Panc1 (cell line): ENCODE measurements at regions not wholly inside any gene's neighbourhood (a gene's known extent, or its start where the extent isn't known, plus 50 kb on each side); places are given as distances from the start of the nearest gene placed in this dataset.

Source experiments
- ATAC-seq: fragments of 200-7000 bp; cut with Tn5 transposase; 2 replicates; pipeline ENCODE4 v1.9.1; 2020; ENCODE audit warnings: mild to moderate bottlenecking, moderate library complexity
- BruUV-seq: library from RNA; stranded (reverse); fragments of 400-500 nt; replicated peaks from 2 replicates; lab custom pipeline; 2021; lab: Mats Ljungman, UMichigan
- CTCF ChIA-PET: fragments of 300-600 bp; sonication (Branson Sonifier 250); formaldehyde crosslinking; loops from one replicate; lab custom pipeline; 2022; ENCODE audit warnings: antibody characterized with exemption; lab: Charles Lee
- POLR2A ChIA-PET: fragments of 300-600 bp; sonication (Branson Sonifier 250); formaldehyde crosslinking; loops from one replicate; lab custom pipeline; 2022; ENCODE audit warnings: antibody characterized with exemption; lab: Charles Lee
- DNase-seq: peaks from one replicate; pipeline ENCODE4 v3.0.0-alpha.2; 2010; ENCODE audit warnings: low read depth, low spot score
- H3K27ac ChIP-seq: 2 replicates; pipeline ENCODE4 v1.5.1; 2011; ENCODE audit warnings: mild to moderate bottlenecking, low read length, inconsistent platforms
- H3K27me3 ChIP-seq: fragments of 200-500 bp; sonication (Bioruptor generic); 2 replicates; pipeline ENCODE4 v1.6.0; 2014; ENCODE audit warnings: low read length, inconsistent platforms; ENCODE audit not compliant: control insufficient read depth, insufficient read depth
- H3K36me3 ChIP-seq: fragments of 200-500 bp; sonication (Bioruptor generic); 2 replicates; pipeline ENCODE4 v1.5.1; 2014; ENCODE audit warnings: inconsistent platforms, mild to moderate bottlenecking, low read length, moderate library complexity; ENCODE audit not compliant: control insufficient read depth, insufficient read depth
- H3K4me1 ChIP-seq: 2 replicates; pipeline ENCODE4 v1.5.1; 2011; ENCODE audit warnings: inconsistent platforms, mild to moderate bottlenecking, low read length, moderate library complexity; ENCODE audit not compliant: control insufficient read depth, insufficient read depth
- H3K4me3 ChIP-seq, 2 experiments: 2 replicates each; pipeline ENCODE4 v1.5.1; 2011 to 2012; ENCODE audit warnings: low read depth in 2 of 2, low read length in 2 of 2, mild to moderate bottlenecking in 2 of 2, inconsistent platforms in 1 of 2, moderate library complexity in 1 of 2
- H3K9me3 ChIP-seq: fragments of 200-500 bp; sonication (Bioruptor generic); 2 replicates; pipeline ENCODE4 v1.5.1; 2014; ENCODE audit warnings: low read depth, mild to moderate bottlenecking, inconsistent platforms, low read length, moderate library complexity; ENCODE audit not compliant: control insufficient read depth, insufficient read depth
- CTCF ChIP-seq: fragments of 450-650 bp; IDR thresholded peaks from 2 replicates; pipeline ENCODE4 v1.5.1; 2017; ENCODE audit warnings: mild to moderate bottlenecking
- POLR2AphosphoS5 ChIP-seq: IDR thresholded peaks from 2 replicates; pipeline ENCODE4 v1.6.1; 2012; ENCODE audit warnings: mild to moderate bottlenecking, low read depth, low read length, moderate library complexity
- REST ChIP-seq, 2 experiments: IDR thresholded peaks; 2 replicates each; pipeline ENCODE4 v1.6.1; 2011 to 2012; ENCODE audit warnings: low read depth in 2 of 2, control low read depth in 1 of 2, low read length in 1 of 2, mild to moderate bottlenecking in 1 of 2, moderate library complexity in 1 of 2; ENCODE audit not compliant: insufficient read depth in 1 of 2
- SIN3A ChIP-seq: IDR thresholded peaks from 2 replicates; pipeline ENCODE4 v1.6.1; 2012; ENCODE audit warnings: low read depth, mild to moderate bottlenecking, low read length, moderate library complexity, borderline replicate concordance; ENCODE audit not compliant: insufficient read depth
- TCF7L2 ChIP-seq: IDR thresholded peaks from 2 replicates; pipeline ENCODE4 v1.6.1; 2011; ENCODE audit warnings: mild to moderate bottlenecking, low read depth, low read length, inconsistent platforms
- in situ Hi-C: cut with HindIII; loops from 2 replicates; pipeline ENCODE4 v1.10.0; 2016; ENCODE audit warnings: low sequenced_read_pairs, low pct_unique_long_range_greater_than_20kb
- intact Hi-C: fragments of 100-400 bp; cut with micrococcal nuclease; formaldehyde crosslinking; loops from one replicate; pipeline ENCODE4 v1.10.0; 2022; ENCODE audit not compliant: unreplicated experiment

DNA sequence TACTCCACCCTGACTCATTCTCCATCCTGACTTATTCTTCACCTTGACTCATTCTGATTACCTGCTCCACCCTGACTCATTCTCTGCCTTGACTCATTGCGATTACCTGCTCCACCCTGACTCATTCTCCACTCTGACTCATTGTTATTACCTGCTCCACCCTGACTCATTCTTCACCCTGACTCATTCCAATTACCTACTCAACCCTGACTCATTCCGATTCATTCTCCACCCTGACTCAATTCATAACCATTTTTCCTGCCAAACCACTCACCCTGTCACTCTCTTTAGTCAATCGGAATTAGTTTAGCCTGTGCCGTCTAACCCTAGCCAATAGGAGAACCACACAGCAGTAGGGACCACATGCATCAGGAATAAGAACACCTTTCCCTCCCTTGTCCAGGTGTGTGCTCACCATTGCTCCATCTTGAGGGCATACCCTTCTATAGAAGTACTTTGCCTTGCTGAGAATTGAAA lies 1227.4 kb upstream of the PCDH20 start:
- H3K27ac ChIP-seq: no peak overlapping the region
- ChIA-PET POLR2A (no interaction called here), CTCF (no interaction called here)
- ATAC-seq: peak; percentile 53
- H3K9me3 ChIP-seq: no peaks in the 10 kb centered on the region
- peak; percentile 48 for DNase-seq
- in situ Hi-C loops (no loop called here), intact Hi-C loops (no loop called here)
- no peaks in the 10 kb centered on the region for H3K4me1 ChIP-seq
- BruUV-seq: no TSS peak
- no peaks in the 10 kb centered on the region for H3K27me3 ChIP-seq
- no peak overlapping the region for H3K4me3 ChIP-seq
- H3K36me3 ChIP-seq: no peaks in the 10 kb centered on the region
- TF ChIP-seq CTCF: no peak
- TF ChIP-seq POLR2AphosphoS5: no peak; the same call in 1 of the 2 replicates
- no peak for TF ChIP-seq TCF7L2
- TF ChIP-seq SIN3A: no peak
- no peak for TF ChIP-seq REST (IDR thresholded peaks at IDR 0.05; ENCODE audit: insufficient read depth in 1 of 2, low read depth in 2 of 2, low read length in 1 of 2)

GRCh38 chr13:62635161-62635560 lies 1219.5 kb upstream of the PCDH20 start:
- H3K4me3 ChIP-seq: no peak overlapping the region
- H3K9me3 ChIP-seq: no peaks in the 10 kb centered on the region
- H3K36me3 ChIP-seq: no peaks in the 10 kb centered on the region
- in situ Hi-C loops: no loop called here
- intact Hi-C loops: no loop called here
- TF ChIP-seq SIN3A (no peak), CTCF (no peak), TCF7L2 (no peak), POLR2AphosphoS5 (no peak), REST (IDR thresholded peaks at IDR 0.05; ENCODE audit: insufficient read depth in 1 of 2, low read depth in 2 of 2, low read length in 1 of 2) (no peak)
- ChIA-PET CTCF (no interaction called here), POLR2A (no interaction called here)
- no peak overlapping the region for H3K27ac ChIP-seq
- H3K4me1 ChIP-seq: no peaks in the 10 kb centered on the region
- no peak for ATAC-seq
- H3K27me3 ChIP-seq: no peaks in the 10 kb centered on the region
- no peak for DNase-seq
- BruUV-seq: no TSS peak
